ENCODE measurements at regions not wholly inside any gene's neighbourhood (a gene's known extent, or its start where the extent isn't known, plus 50 kb on each side); places are given as distances from the start of the nearest gene placed in this dataset.
"Not testable (repeated sequence)": the region's sequence is repeated elsewhere in the genome, so short reads cannot be mapped to it uniquely, and the experiment has no call there.

GRCh38 chr20:24418731-24419130 is 50.7 kb upstream of the SYNDIG1 start:
- no peak for DNase-seq

GRCh38 chr20:24417485-24417884 is 51.9 kb upstream of the SYNDIG1 start:
- DNase-seq = no peak

- DNase-seq = not testable (repeated sequence)
These were observed 54.0 kb upstream of the SYNDIG1 start for GRCh38 chr20:24415444-24415843.

GRCh38 chr20:24411834-24412216 is 57.6 kb upstream of the SYNDIG1 start:
- no peak for DNase-seq

GRCh38 chr20:24411003-24411833 is 58.2 kb upstream of the SYNDIG1 start:
- DNase-seq = no peak

GRCh38 chr20:24407151-24407550 is 62.3 kb upstream of the SYNDIG1 start:
- DNase-seq = no peak

GRCh38 chr20:24406750-24407149 is 62.7 kb upstream of the SYNDIG1 start:
- DNase-seq = no peak

GRCh38 chr20:24406251-24406650 is 63.2 kb upstream of the SYNDIG1 start:
- DNase-seq = no peak

- no peak for DNase-seq
These were observed 63.6 kb upstream of the SYNDIG1 start for GRCh38 chr20:24405810-24406209.

GRCh38 chr20:24403406-24403805 is 66.0 kb upstream of the SYNDIG1 start:
- no peak for DNase-seq

- DNase-seq = no peak
These were observed 67.2 kb upstream of the SYNDIG1 start for GRCh38 chr20:24402188-24402587.

- DNase-seq = no peak
These were observed 74.3 kb upstream of the SYNDIG1 start for GRCh38 chr20:24395151-24395550.

GRCh38 chr20:24393903-24394302 is 75.5 kb upstream of the SYNDIG1 start:
- DNase-seq = no peak

GRCh38 chr20:24392612-24393011 is 76.8 kb upstream of the SYNDIG1 start:
- DNase-seq = no peak

- DNase-seq = peak in 1 of 2 donors; percentile 90
These were observed 79.7 kb upstream of the SYNDIG1 start for GRCh38 chr20:24389686-24390085.

GRCh38 chr20:24388828-24389380 is 80.5 kb upstream of the SYNDIG1 start:
- no peak for DNase-seq

GRCh38 chr20:24385547-24385946 is 83.9 kb upstream of the SYNDIG1 start:
- no peak for DNase-seq

- DNase-seq = no peak
These were observed 84.6 kb upstream of the SYNDIG1 start for GRCh38 chr20:24384865-24385264.

- no peak for DNase-seq
These were observed 86.7 kb upstream of the SYNDIG1 start for GRCh38 chr20:24382743-24383142.

- DNase-seq = no peak
These were observed 87.1 kb upstream of the SYNDIG1 start for GRCh38 chr20:24382331-24382730.

- DNase-seq = no peak
These were observed 87.5 kb upstream of the SYNDIG1 start for GRCh38 chr20:24381886-24382285.

GRCh38 chr20:24379484-24379927 is 89.9 kb upstream of the SYNDIG1 start:
- DNase-seq = no peak

- no peak for DNase-seq
These were observed 90.6 kb upstream of the SYNDIG1 start for GRCh38 chr20:24378661-24379483.

All from bone marrow (tissue), 2 donors.